ENCODE measurements at regions not wholly inside any gene's neighbourhood (a gene's known extent, or its start where the extent isn't known, plus 50 kb on each side); places are given as distances from the start of the nearest gene placed in this dataset.

- no peak for TF ChIP-seq CTCF (IDR thresholded peaks at IDR 0.05; ENCODE audit: poor library complexity, severe bottlenecking)
- Histone ChIP-seq H3K9me3 (ENCODE audit: severe bottlenecking) (no peaks in the 10 kb centered on the region), H3K36me3 (ENCODE audit: low read depth) (no peaks in the 10 kb centered on the region), H3K27me3 (ENCODE audit: insufficient read depth, poor library complexity, severe bottlenecking) (no peaks in the 10 kb centered on the region), H3K4me1 (ENCODE audit: insufficient read depth, poor library complexity, severe bottlenecking) (no peaks in the 10 kb centered on the region), H3K4me3 (ENCODE audit: severe bottlenecking) (no peak overlapping the region), H3K27ac (ENCODE audit: poor library complexity, severe bottlenecking) (no peak overlapping the region)
- ATAC-seq (ENCODE audit: low read depth) (no peak), DNase-seq (ENCODE audit: low spot score) (no peak)
These were observed 507.8 kb downstream of the CD83 start for GRCh38 chr6:14625173-14625895.

GRCh38 chr6:14626556-14626955 lies 509.0 kb downstream of the CD83 start:
- Histone ChIP-seq H3K36me3 (ENCODE audit: low read depth) (no peaks in the 10 kb centered on the region), H3K4me1 (ENCODE audit: insufficient read depth, poor library complexity, severe bottlenecking) (no peaks in the 10 kb centered on the region), H3K27me3 (ENCODE audit: insufficient read depth, poor library complexity, severe bottlenecking) (no peaks in the 10 kb centered on the region), H3K9me3 (ENCODE audit: severe bottlenecking) (no peaks in the 10 kb centered on the region), H3K4me3 (ENCODE audit: severe bottlenecking) (no peak overlapping the region), H3K27ac (ENCODE audit: poor library complexity, severe bottlenecking) (no peak overlapping the region)
- no peak for ATAC-seq (ENCODE audit: low read depth)
- DNase-seq (ENCODE audit: low spot score): no peak
- no peak for TF ChIP-seq CTCF (IDR thresholded peaks at IDR 0.05; ENCODE audit: poor library complexity, severe bottlenecking)

GRCh38 chr6:14630016-14630415 lies 512.4 kb downstream of the CD83 start:
- no peak overlapping the region for H3K4me3 ChIP-seq (ENCODE audit: severe bottlenecking)
- ATAC-seq (ENCODE audit: low read depth) (no peak), DNase-seq (ENCODE audit: low spot score) (no peak)
- H3K9me3 ChIP-seq (ENCODE audit: severe bottlenecking): no peaks in the 10 kb centered on the region
- H3K27me3 ChIP-seq (ENCODE audit: insufficient read depth, poor library complexity, severe bottlenecking): no peaks in the 10 kb centered on the region
- H3K27ac ChIP-seq (ENCODE audit: poor library complexity, severe bottlenecking): no peak overlapping the region
- H3K36me3 ChIP-seq (ENCODE audit: low read depth): no peaks in the 10 kb centered on the region
- TF ChIP-seq CTCF (IDR thresholded peaks at IDR 0.05; ENCODE audit: poor library complexity, severe bottlenecking): no peak
- no peaks in the 10 kb centered on the region for H3K4me1 ChIP-seq (ENCODE audit: insufficient read depth, poor library complexity, severe bottlenecking)

- DNase-seq (ENCODE audit: low spot score): no peak
These were observed 515.9 kb downstream of the CD83 start for GRCh38 chr6:14633479-14633878.

More at GRCh38 chr6:14633479-14633878, 515.9 kb downstream of the CD83 start:
- H3K4me1 ChIP-seq (ENCODE audit: insufficient read depth, poor library complexity, severe bottlenecking): peaks cover 5% of the 10 kb centered on the region
- H3K4me3 ChIP-seq (ENCODE audit: severe bottlenecking): no peak overlapping the region
- no peak for ATAC-seq (ENCODE audit: low read depth)
- H3K36me3 ChIP-seq (ENCODE audit: low read depth): no peaks in the 10 kb centered on the region
- no peak overlapping the region for H3K27ac ChIP-seq (ENCODE audit: poor library complexity, severe bottlenecking)
- H3K27me3 ChIP-seq (ENCODE audit: insufficient read depth, poor library complexity, severe bottlenecking): no peaks in the 10 kb centered on the region
- H3K9me3 ChIP-seq (ENCODE audit: severe bottlenecking): no peaks in the 10 kb centered on the region
- TF ChIP-seq CTCF (IDR thresholded peaks at IDR 0.05; ENCODE audit: poor library complexity, severe bottlenecking): no peak
